ENCODE measurements at regions not wholly inside any gene's neighbourhood (a gene's known extent, or its start where the extent isn't known, plus 50 kb on each side); places are given as distances from the start of the nearest gene placed in this dataset.

- DNase-seq (ENCODE audit: low read depth) = peak; percentile 21
- no peak for TF ChIP-seq CTCF (IDR thresholded peaks at IDR 0.05; ENCODE audit: insufficient read depth, low read length)
Observed at GRCh38 chr4:176920694-176921093, 128.0 kb upstream of the VEGFC start.

GRCh38 chr4:176921256-176921655 lies 128.5 kb upstream of the VEGFC start:
- no peak overlapping the region for H3K4me3 ChIP-seq (ENCODE audit: low read depth, low read length)
- DNase-seq (ENCODE audit: low read depth) = peak; percentile 5
- TF ChIP-seq CTCF (IDR thresholded peaks at IDR 0.05; ENCODE audit: insufficient read depth, low read length) = no peak

More at GRCh38 chr4:176920694-176921093, 128.0 kb upstream of the VEGFC start:
- H3K4me3 ChIP-seq (ENCODE audit: low read depth, low read length) = no peak overlapping the region

GRCh38 chr4:176924238-176924637 lies 131.5 kb upstream of the VEGFC start:
- no peak overlapping the region for H3K4me3 ChIP-seq (ENCODE audit: low read depth, low read length)
- TF ChIP-seq CTCF (IDR thresholded peaks at IDR 0.05; ENCODE audit: insufficient read depth, low read length) = no peak
- no peak for DNase-seq (ENCODE audit: low read depth)

GRCh38 chr4:176925962-176926361 lies 133.2 kb upstream of the VEGFC start:
- no peak for TF ChIP-seq CTCF (IDR thresholded peaks at IDR 0.05; ENCODE audit: insufficient read depth, low read length)
- DNase-seq (ENCODE audit: low read depth) = no peak

GRCh38 chr4:176927117-176927516 lies 134.4 kb upstream of the VEGFC start:
- no peak for TF ChIP-seq CTCF (IDR thresholded peaks at IDR 0.05; ENCODE audit: insufficient read depth, low read length)
- no peak overlapping the region for H3K4me3 ChIP-seq (ENCODE audit: low read depth, low read length)
- peak; percentile 9 for DNase-seq (ENCODE audit: low read depth)

More at GRCh38 chr4:176925962-176926361, 133.2 kb upstream of the VEGFC start:
- no peak overlapping the region for H3K4me3 ChIP-seq (ENCODE audit: low read depth, low read length)

- TF ChIP-seq CTCF (IDR thresholded peaks at IDR 0.05; ENCODE audit: insufficient read depth, low read length) = no peak
- DNase-seq (ENCODE audit: low read depth) = peak; percentile 90
- H3K4me3 ChIP-seq (ENCODE audit: low read depth, low read length) = no peak overlapping the region
Observed at GRCh38 chr4:176927664-176928063, 134.9 kb upstream of the VEGFC start.

- H3K4me3 ChIP-seq (ENCODE audit: low read depth, low read length) = no peak overlapping the region
- no peak for TF ChIP-seq CTCF (IDR thresholded peaks at IDR 0.05; ENCODE audit: insufficient read depth, low read length)
Observed at GRCh38 chr4:176939445-176939844, 146.7 kb upstream of the VEGFC start.

More at GRCh38 chr4:176939445-176939844, 146.7 kb upstream of the VEGFC start:
- no peak for DNase-seq (ENCODE audit: low read depth)
